Gastroesophageal sphincter (tissue), 3 donors: ENCODE measurements at regions not wholly inside any gene's neighbourhood (a gene's known extent, or its start where the extent isn't known, plus 50 kb on each side); places are given as distances from the start of the nearest gene placed in this dataset.

Experiments used
- POLR2A ChIP-seq, 2 donors: fragments of 450-650 bp; IDR thresholded peaks; one replicate each; pipeline ENCODE4 v1.6.1; 2017; ENCODE audit warnings: antibody characterized with exemption in 2 of 2, mild to moderate bottlenecking in 2 of 2, moderate library complexity in 1 of 2
- POLR2AphosphoS5 ChIP-seq: sonication (generic); formaldehyde crosslinking; IDR thresholded peaks from one replicate; pipeline ENCODE4 v1.6.1; 2017; ENCODE audit warnings: antibody characterized with exemption
- TF ChIP-seq, protein P1 (sequence below), 4 experiments: fragments of 200-600 bp in 2 of 4; fragments of 450-650 bp in 2 of 4; sonication (generic) in 1 of 4; IDR thresholded peaks; one replicate each; pipeline ENCODE4 v1.5.1; 2017 to 2019; ENCODE audit warnings: antibody characterized with exemption in 4 of 4, mild to moderate bottlenecking in 2 of 4, moderate library complexity in 2 of 4

DNA sequence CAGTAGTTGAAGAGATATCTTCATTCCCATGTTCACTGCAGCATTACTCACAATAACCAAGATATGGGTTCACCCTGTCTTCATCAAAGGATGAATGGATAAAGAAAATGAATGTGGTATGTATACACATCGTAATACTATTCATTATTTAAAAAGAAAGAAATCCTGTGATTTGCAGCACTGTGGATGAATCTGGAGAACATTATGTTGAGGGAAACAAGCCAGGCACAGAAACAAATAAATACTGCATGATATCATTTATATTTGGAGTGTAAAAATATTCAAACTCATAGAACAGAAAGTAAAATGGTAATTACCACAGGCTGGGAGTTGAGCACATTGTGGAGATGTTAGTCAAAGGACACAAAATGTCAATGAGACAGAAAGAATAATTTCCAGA, 977.2 kb downstream of the AMY1C start:
- TF ChIP-seq, protein P1, sequence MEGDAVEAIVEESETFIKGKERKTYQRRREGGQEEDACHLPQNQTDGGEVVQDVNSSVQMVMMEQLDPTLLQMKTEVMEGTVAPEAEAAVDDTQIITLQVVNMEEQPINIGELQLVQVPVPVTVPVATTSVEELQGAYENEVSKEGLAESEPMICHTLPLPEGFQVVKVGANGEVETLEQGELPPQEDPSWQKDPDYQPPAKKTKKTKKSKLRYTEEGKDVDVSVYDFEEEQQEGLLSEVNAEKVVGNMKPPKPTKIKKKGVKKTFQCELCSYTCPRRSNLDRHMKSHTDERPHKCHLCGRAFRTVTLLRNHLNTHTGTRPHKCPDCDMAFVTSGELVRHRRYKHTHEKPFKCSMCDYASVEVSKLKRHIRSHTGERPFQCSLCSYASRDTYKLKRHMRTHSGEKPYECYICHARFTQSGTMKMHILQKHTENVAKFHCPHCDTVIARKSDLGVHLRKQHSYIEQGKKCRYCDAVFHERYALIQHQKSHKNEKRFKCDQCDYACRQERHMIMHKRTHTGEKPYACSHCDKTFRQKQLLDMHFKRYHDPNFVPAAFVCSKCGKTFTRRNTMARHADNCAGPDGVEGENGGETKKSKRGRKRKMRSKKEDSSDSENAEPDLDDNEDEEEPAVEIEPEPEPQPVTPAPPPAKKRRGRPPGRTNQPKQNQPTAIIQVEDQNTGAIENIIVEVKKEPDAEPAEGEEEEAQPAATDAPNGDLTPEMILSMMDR (IDR thresholded peaks at IDR 0.05), result no peak
- TF ChIP-seq POLR2AphosphoS5, result no peak
- TF ChIP-seq POLR2A (IDR thresholded peaks at IDR 0.05), result no peak
